Urothelium cell line (cell line): ENCODE measurements at regions not wholly inside any gene's neighbourhood (a gene's known extent, or its start where the extent isn't known, plus 50 kb on each side); places are given as distances from the start of the nearest gene placed in this dataset.
"Not testable (repeated sequence)": the region's sequence is repeated elsewhere in the genome, so short reads cannot be mapped to it uniquely, and the experiment has no call there.

ENCODE experiments used
- DNase-seq: peaks from one replicate; pipeline ENCODE4 v3.0.0; 2011; ENCODE audit warnings: low spot score, mixed read lengths
- FAIRE-seq: peaks from 2 replicates; lab custom pipeline; 2011; peaks lifted over from hg19 to GRCh38; lab: Jason Lieb, UNC

GRCh38 chr15:46880791-46881190 lies 836.5 kb upstream of the SEMA6D start:
- DNase-seq (no peak), FAIRE-seq (no peak)

- FAIRE-seq (no peak), DNase-seq (no peak)
Observed at GRCh38 chr15:46892621-46893160, 824.6 kb upstream of the SEMA6D start.

GRCh38 chr15:46894644-46895043 lies 822.7 kb upstream of the SEMA6D start:
- DNase-seq = no peak
- FAIRE-seq = no peak

- DNase-seq = no peak
- no peak for FAIRE-seq
Observed at GRCh38 chr15:46897266-46897665, 820.0 kb upstream of the SEMA6D start.

- FAIRE-seq (no peak), DNase-seq (no peak)
Observed at GRCh38 chr15:46901001-46901400, 816.3 kb upstream of the SEMA6D start.

GRCh38 chr15:46917721-46918252 lies 799.5 kb upstream of the SEMA6D start:
- DNase-seq (no peak), FAIRE-seq (no peak)

- FAIRE-seq = no peak
- DNase-seq = peak; percentile 5
Observed at GRCh38 chr15:46918462-46919140, 798.7 kb upstream of the SEMA6D start.

GRCh38 chr15:46921891-46922290 lies 795.4 kb upstream of the SEMA6D start:
- FAIRE-seq (no peak), DNase-seq (no peak)

- FAIRE-seq (no peak), DNase-seq (no peak)
Observed at GRCh38 chr15:46930426-46930825, 786.9 kb upstream of the SEMA6D start.

GRCh38 chr15:46933332-46933731 lies 784.0 kb upstream of the SEMA6D start:
- DNase-seq (no peak), FAIRE-seq (no peak)

- no peak for FAIRE-seq
- no peak for DNase-seq
Observed at GRCh38 chr15:46934851-46935250, 782.5 kb upstream of the SEMA6D start.

- FAIRE-seq (no peak), DNase-seq (no peak)
Observed at GRCh38 chr15:46938169-46938568, 779.1 kb upstream of the SEMA6D start.

- DNase-seq = no peak
Observed at GRCh38 chr15:46941241-46941640, 776.1 kb upstream of the SEMA6D start.

GRCh38 chr15:46946953-46947352 lies 770.4 kb upstream of the SEMA6D start:
- DNase-seq (no peak), FAIRE-seq (no peak)

More at GRCh38 chr15:46941241-46941640, 776.1 kb upstream of the SEMA6D start:
- FAIRE-seq = no peak

- DNase-seq (no peak), FAIRE-seq (no peak)
Observed at GRCh38 chr15:46955576-46955975, 761.7 kb upstream of the SEMA6D start.

GRCh38 chr15:46956456-46956855 lies 760.8 kb upstream of the SEMA6D start:
- no peak for DNase-seq
- no peak for FAIRE-seq

GRCh38 chr15:46956881-46957280 lies 760.4 kb upstream of the SEMA6D start:
- DNase-seq (no peak), FAIRE-seq (no peak)

GRCh38 chr15:46960581-46960980 lies 756.7 kb upstream of the SEMA6D start:
- FAIRE-seq (no peak), DNase-seq (no peak)

GRCh38 chr15:46961795-46962194 lies 755.5 kb upstream of the SEMA6D start:
- FAIRE-seq = no peak

GRCh38 chr15:46988055-46988454 lies 729.2 kb upstream of the SEMA6D start:
- not testable (repeated sequence) for DNase-seq, FAIRE-seq

More at GRCh38 chr15:46961795-46962194, 755.5 kb upstream of the SEMA6D start:
- DNase-seq = no peak

GRCh38 chr15:46996359-46996758 lies 720.9 kb upstream of the SEMA6D start:
- DNase-seq = no peak
- FAIRE-seq = no peak

GRCh38 chr15:46997501-46997900 lies 719.8 kb upstream of the SEMA6D start:
- no peak for DNase-seq
- FAIRE-seq = no peak
